ENCODE measurements at regions not wholly inside any gene's neighbourhood (a gene's known extent, or its start where the extent isn't known, plus 50 kb on each side); places are given as distances from the start of the nearest gene placed in this dataset.

- no peaks in the 10 kb centered on the region for H3K79me2 ChIP-seq (replicated peaks; ENCODE audit: insufficient read depth, low read length)
- H3K27ac ChIP-seq (ENCODE audit: low read length): no peak overlapping the region
- no peaks in the 10 kb centered on the region for H3K9me2 ChIP-seq (ENCODE audit: insufficient read depth, low read length)
- no peaks in the 10 kb centered on the region for H4K20me1 ChIP-seq (ENCODE audit: insufficient read depth)
- H3K36me3 ChIP-seq (ENCODE audit: insufficient read depth, low read length): no peaks in the 10 kb centered on the region
- TF ChIP-seq RAD21 (conservative IDR thresholded peaks at IDR 0.05) (no peak), REST (IDR thresholded peaks at IDR 0.05; ENCODE audit: borderline replicate concordance) (no peak), POLR2AphosphoS5 (IDR thresholded peaks at IDR 0.05) (no peak)
- H3K9me3 ChIP-seq (ENCODE audit: low read length): no peaks in the 10 kb centered on the region
- H3K4me2 ChIP-seq (ENCODE audit: low read length): no peak overlapping the region
- no peak overlapping the region for H3K4me3 ChIP-seq (ENCODE audit: low read length)
- H2AFZ ChIP-seq (ENCODE audit: low read depth, low read length): no peak overlapping the region
- no peaks in the 10 kb centered on the region for H3K27me3 ChIP-seq (ENCODE audit: insufficient read depth, low read depth, low read length)
- H3F3A ChIP-seq (ENCODE audit: insufficient read depth, low read length, poor library complexity, severe bottlenecking): no peaks in the 10 kb centered on the region
- no peak overlapping the region for H3K9ac ChIP-seq (ENCODE audit: low read length)
These were observed 235.7 kb upstream of the RAB4A start for GRCh38 chr1:229035054-229035747.

- no peaks in the 10 kb centered on the region for H3K36me3 ChIP-seq (ENCODE audit: insufficient read depth, low read length)
- H3K4me2 ChIP-seq (ENCODE audit: low read length): no peak overlapping the region
- H3K4me3 ChIP-seq (ENCODE audit: low read length): no peak overlapping the region
- no peak overlapping the region for H2AFZ ChIP-seq (ENCODE audit: low read depth, low read length)
- H3K9ac ChIP-seq (ENCODE audit: low read length): no peak overlapping the region
- H3K27ac ChIP-seq (ENCODE audit: low read length): no peak overlapping the region
- TF ChIP-seq MXI1 (conservative IDR thresholded peaks at IDR 0.05; ENCODE audit: poor library complexity, severe bottlenecking) (no peak), POLR2AphosphoS5 (IDR thresholded peaks at IDR 0.05) (no peak), REST (IDR thresholded peaks at IDR 0.05; ENCODE audit: borderline replicate concordance) (no peak), EP300 (conservative IDR thresholded peaks at IDR 0.05; ENCODE audit: poor library complexity, severe bottlenecking) (no peak), SMC3 (conservative IDR thresholded peaks at IDR 0.05; ENCODE audit: poor library complexity) (no peak), TAF1 (IDR thresholded peaks at IDR 0.05; ENCODE audit: low read depth) (no peak)
- no peaks in the 10 kb centered on the region for H4K20me1 ChIP-seq (ENCODE audit: insufficient read depth)
- H3K9me2 ChIP-seq (ENCODE audit: insufficient read depth, low read length): no peaks in the 10 kb centered on the region
- no peaks in the 10 kb centered on the region for H3K9me3 ChIP-seq (ENCODE audit: low read length)
- H3F3A ChIP-seq (ENCODE audit: insufficient read depth, low read length, poor library complexity, severe bottlenecking): no peaks in the 10 kb centered on the region
- H3K79me2 ChIP-seq (replicated peaks; ENCODE audit: insufficient read depth, low read length): no peaks in the 10 kb centered on the region
- no peaks in the 10 kb centered on the region for H3K27me3 ChIP-seq (ENCODE audit: insufficient read depth, low read depth, low read length)
These were observed 235.2 kb upstream of the RAB4A start for GRCh38 chr1:229035748-229036082.
